ENCODE measurements at regions not wholly inside any gene's neighbourhood (a gene's known extent, or its start where the extent isn't known, plus 50 kb on each side); places are given as distances from the start of the nearest gene placed in this dataset.
"Not testable (repeated sequence)": the region's sequence is repeated elsewhere in the genome, so short reads cannot be mapped to it uniquely, and the experiment has no call there.

GRCh38 chr1:143838598-143838929 lies 133.2 kb downstream of the FAM72C start:
- DNase-seq = not testable (repeated sequence)

- not testable (repeated sequence) for DNase-seq
Observed at GRCh38 chr1:143837924-143838597, 133.7 kb downstream of the FAM72C start.

- not testable (repeated sequence) for DNase-seq
Observed at GRCh38 chr1:143833376-143833775, 138.4 kb downstream of the FAM72C start.

GRCh38 chr1:143832379-143832716 lies 139.4 kb downstream of the FAM72C start:
- DNase-seq = not testable (repeated sequence)

- not testable (repeated sequence) for DNase-seq
Observed at GRCh38 chr1:143831479-143832378, 140.1 kb downstream of the FAM72C start.

- DNase-seq = not testable (repeated sequence)
Observed at GRCh38 chr1:143826162-143826561, 145.6 kb downstream of the FAM72C start.

DNA sequence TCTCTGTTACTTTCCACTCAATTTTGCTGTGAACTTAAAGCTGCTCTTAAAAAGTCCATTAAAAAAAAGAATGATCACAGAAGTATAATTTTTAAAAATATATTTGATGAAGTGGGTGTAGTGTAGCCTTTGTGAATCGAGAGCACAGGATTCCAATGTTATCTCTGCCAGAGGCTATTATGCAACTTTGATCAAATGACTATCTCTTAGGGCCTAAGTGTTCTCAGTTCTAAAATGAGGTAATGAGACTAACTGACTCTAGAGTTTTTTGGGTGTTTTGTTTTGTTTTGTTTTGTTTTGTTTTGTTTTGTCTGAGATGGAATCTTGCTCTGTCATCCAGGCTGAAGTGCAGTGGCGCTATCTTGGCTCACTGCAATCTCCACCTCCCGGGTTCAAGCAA lies 147.5 kb downstream of the FAM72C start:
- DNase-seq = not testable (repeated sequence)

DNA sequence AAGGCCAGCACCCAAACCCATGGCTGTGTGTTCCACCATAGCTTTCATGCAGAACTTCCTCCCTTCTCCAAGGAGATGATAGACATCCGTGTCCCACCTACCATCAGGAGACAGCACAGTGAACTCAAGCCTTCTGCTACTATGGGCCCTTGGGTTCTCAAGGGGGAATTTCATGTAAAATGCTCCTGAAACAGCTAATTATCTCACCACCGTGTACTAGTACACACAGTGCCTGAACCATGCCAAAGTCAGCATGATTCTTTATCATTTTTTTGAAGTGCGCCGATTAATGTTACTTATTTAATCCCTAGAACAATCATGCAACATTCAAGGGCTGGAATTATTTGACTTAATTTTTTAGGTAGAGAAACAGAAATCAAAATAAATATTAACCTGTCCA lies 151.7 kb downstream of the FAM72C start:
- DNase-seq = not testable (repeated sequence)

DNA sequence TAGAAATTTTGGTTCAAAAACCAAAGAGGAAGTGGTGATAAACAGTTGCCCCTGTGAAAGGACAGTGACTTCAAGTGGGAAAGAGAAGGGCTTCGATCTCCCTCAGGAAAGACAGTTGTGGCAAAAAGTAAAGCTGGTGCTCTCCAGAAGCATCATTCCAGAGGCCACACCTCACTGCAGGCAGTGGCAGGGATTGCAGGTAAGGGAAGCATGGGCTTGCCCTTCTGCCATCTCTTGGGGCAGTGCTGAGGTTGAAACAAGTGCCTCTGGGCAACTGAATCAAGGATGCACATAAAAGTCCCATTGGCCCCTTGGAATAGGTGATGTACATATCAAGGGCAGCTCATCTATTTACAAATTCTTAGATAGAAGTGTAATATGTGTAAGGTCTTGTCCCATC lies 155.4 kb downstream of the FAM72C start:
- not testable (repeated sequence) for DNase-seq

- not testable (repeated sequence) for DNase-seq
Observed at GRCh38 chr1:143805374-143805773, 166.4 kb downstream of the FAM72C start.

DNA sequence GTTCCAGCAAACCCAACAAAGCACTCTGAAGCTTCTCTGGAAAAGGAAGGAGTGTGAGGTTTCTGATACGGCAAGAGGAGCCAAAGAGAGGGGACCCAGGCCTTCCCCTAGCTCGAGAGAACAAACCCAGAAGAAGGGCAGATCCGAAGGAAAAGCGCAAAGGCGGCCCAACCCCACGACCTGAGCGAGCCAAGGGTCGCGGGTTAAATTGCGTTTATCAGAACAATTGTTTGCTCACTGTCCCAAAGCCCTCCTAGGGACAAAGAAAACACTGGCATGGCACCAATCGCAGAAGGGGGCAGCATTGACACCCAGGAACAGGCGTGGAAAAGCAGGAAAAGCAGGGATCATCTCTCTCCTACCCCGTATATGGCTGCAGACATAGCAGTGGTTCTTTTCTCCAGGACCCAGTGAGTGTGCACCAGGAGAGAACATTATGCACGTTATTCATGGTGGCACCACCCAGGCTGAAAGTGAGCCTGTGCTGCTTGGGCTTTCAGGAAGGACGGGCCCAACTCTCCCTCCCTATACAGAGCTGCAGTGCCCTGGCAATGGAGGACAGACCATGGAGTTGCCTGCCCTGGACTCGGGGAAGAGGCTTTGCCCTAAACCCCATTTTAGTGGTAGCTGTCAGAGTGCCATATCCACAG lies 167.0 kb downstream of the FAM72C start:
- not testable (repeated sequence) for DNase-seq

GRCh38 chr1:143803927-143804411 lies 167.8 kb downstream of the FAM72C start:
- DNase-seq = not testable (repeated sequence)

- not testable (repeated sequence) for DNase-seq
Observed at GRCh38 chr1:143803095-143803494, 168.7 kb downstream of the FAM72C start.

DNA sequence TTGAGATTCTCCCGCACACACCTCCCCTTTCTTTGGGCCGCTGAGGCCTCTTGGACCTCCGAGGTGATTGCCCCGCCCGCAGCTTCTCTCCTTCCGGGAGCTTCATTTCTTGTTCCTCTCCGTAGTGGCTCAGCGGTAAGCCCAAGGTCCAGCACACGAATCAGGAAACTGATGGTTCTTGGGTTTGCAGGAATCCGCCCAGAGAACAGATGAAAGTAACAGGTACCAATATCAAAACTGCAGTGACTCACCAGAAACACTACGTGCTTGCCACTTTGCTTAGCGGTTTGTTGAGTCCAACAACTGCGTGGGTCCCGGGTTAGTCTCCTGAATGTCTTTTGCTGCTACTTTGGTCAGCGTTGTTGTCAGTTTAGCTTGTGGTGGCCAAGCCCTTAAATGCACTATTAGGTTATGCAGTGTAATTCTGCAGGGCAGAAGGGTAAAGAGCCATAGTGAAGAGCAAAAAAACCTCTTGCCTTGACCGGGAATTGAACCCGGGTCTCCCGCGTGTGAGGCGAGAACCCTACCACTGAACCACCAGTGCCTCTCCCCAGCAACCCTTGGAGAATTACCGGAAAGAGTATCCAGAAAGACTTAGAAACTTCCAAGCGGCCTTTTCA lies 172.1 kb downstream of the FAM72C start:
- DNase-seq = not testable (repeated sequence)

DNA sequence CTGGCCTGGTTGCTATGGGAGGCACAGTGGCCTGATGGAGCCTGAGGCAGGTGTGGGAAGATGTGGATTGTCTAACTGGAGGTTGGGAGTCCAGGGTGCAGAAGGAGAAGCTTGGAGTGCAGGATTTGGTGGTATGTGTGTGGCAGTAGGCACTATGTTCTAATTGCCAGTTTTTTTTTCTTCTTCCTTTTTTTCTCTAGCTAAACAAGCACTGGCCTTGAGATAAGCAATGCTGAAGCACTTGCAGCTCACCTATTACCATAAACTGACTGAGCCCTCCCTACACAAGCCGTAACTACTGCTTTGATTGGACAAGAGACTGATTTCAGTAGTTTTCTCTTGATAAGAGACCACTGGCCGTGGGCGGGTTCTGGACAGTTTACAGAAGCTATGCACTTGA lies 175.4 kb downstream of the FAM72C start:
- not testable (repeated sequence) for DNase-seq

DNA sequence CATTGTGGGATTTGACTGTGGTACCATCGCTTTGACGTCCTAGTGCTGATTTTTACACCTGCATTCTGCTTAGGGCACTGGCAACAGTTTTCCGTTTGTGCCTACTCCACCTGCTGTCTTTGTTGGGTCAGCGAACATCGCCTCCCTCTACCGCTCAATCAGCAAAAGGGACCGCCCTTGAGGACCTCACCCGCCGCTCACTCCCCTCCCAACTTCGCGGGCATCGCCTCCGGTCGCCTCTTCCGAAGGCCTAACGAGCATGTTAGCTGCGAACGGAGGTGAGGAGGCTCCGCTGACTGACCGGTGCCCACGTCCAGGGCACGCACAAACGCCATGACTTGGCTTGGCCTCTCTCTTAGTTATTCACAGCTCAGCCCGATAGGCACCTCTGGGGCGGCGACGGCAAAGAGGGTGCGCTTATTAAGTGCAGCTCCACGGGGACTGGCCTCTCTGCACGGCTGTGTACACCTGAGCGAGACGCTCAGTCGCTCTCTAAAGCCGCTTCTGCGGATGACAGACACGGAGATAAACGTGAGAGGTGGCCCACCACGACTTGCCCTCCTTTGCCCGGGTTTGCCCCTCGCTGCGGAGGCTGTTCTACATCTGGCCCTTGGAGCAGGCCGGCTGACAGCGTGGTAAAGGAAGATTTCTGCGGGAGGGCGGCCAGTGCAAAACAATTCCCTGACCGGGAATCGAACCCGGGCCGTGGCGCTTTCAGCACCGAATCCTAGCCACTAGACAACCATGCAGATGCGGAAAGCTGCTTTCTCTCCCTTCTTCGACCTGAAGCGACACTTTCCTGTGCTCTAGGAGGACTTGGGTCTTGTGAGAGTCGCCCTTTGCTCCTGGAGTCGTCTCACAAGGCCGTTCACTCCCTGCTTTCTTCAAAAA lies 179.5 kb downstream of the FAM72C start:
- DNase-seq = not testable (repeated sequence)

GRCh38 chr1:143786381-143786780 lies 185.4 kb downstream of the FAM72C start:
- DNase-seq = not testable (repeated sequence)

- DNase-seq = not testable (repeated sequence)
Observed at GRCh38 chr1:143785883-143786282, 185.9 kb downstream of the FAM72C start.

DNA sequence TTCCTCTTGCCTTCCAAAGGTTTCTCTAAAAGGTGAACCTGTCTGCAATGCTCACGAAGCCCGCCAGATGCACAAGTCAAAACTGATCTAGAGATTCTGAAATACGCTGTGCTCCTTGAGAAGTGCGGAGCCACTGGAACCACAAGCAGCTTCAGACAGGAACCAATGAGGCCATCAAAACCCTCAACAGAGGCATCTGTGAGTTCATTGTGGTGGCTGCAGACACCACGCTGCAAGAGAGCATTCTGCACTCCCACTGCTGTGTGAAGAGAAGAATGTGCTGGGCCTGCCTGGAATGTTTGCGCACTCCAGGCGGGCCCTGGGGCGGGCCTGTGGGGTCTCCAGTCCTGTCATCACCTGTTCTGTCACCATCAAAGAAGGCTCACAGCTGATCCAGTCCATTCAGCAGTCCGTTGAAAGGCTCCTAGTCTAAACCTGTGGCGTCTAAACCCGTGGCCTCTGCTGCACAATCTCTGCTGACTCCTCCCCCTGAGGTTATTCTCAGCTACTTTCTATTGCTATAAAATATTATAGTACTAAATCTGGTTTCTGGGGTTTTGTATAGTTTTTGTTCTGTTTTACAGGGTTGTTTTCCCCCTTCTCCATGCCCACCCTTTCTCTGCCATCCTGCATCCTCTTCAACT lies 187.4 kb downstream of the FAM72C start:
- not testable (repeated sequence) for DNase-seq

GRCh38 chr1:143778178-143778577 lies 193.6 kb downstream of the FAM72C start:
- not testable (repeated sequence) for DNase-seq

- not testable (repeated sequence) for DNase-seq
Observed at GRCh38 chr1:143764831-143765230, 207.0 kb downstream of the FAM72C start.
